ENCODE measurements at regions not wholly inside any gene's neighbourhood (a gene's known extent, or its start where the extent isn't known, plus 50 kb on each side); places are given as distances from the start of the nearest gene placed in this dataset.
"Not testable (repeated sequence)": the region's sequence is repeated elsewhere in the genome, so short reads cannot be mapped to it uniquely, and the experiment has no call there.

DNA sequence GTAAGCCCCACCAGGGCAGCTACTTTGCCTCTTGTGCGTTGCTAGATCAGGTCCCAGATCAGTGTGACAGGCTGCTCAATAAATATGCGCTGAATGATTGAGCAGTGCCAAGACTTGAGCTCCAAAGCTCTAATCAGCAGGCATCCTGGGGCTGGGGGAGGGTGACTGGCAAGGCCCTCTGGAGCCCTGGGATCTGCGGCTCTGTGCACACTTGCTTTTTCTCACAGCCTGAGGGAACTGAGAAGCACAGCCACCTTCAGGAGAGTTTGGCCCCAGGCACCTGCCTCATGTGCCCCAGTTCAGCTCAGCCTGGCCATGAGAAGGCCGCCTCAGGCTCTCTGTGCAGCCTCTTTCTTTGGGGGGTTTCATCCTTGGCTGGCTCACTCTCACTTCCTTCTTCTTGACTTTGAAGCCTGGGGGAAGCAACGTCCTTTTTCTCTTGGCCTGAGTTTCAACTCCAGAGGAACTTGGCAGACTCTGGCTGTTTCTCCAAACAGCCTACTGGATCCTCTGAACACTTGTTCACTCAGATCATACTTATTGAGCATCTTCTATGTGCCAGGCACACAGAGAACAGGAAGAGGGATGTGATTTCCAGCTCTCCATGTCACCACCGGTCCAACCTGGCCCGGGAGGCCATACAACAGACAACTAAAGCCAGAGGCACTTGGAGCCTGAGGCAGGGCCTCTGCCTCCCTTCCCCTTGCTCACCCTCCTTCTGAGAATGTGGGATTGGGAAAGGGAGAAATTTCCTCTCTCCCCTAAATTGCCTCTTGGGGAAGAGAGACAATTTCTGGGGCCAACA, 114.0 kb downstream of the VEGFA start:
- WGBS = 78% methylated on average over 7 of the region's 7 CpGs
- Histone ChIP-seq H3K4me1 (ENCODE audit: control insufficient read depth in 2 of 2, insufficient read depth in 2 of 2, low read length in 2 of 2) (peaks cover 0 to 22% of the 10 kb centered on the region in 2 donors), H3K9me3 (ENCODE audit: control insufficient read depth in 2 of 2, insufficient read depth in 1 of 2, low read length in 1 of 2) (no peaks in the 10 kb centered on the region), H3K4me3 (ENCODE audit: low read length in 2 of 2) (no peak overlapping the region), H3K27ac (ENCODE audit: low read depth in 1 of 2, low read length in 1 of 2) (no peak overlapping the region), H3K36me3 (ENCODE audit: control insufficient read depth in 2 of 2, insufficient read depth in 2 of 2, low read length in 1 of 2) (no peaks in the 10 kb centered on the region), H3K27me3 (ENCODE audit: control insufficient read depth in 2 of 2, insufficient read depth in 1 of 2, low read length in 1 of 2) (no peaks in the 10 kb centered on the region)
- DNase-seq (ENCODE audit: low read depth in 6 of 9, low spot score in 9 of 9) = peak in 2 of 9 donors; percentile 7 to 30

DNA sequence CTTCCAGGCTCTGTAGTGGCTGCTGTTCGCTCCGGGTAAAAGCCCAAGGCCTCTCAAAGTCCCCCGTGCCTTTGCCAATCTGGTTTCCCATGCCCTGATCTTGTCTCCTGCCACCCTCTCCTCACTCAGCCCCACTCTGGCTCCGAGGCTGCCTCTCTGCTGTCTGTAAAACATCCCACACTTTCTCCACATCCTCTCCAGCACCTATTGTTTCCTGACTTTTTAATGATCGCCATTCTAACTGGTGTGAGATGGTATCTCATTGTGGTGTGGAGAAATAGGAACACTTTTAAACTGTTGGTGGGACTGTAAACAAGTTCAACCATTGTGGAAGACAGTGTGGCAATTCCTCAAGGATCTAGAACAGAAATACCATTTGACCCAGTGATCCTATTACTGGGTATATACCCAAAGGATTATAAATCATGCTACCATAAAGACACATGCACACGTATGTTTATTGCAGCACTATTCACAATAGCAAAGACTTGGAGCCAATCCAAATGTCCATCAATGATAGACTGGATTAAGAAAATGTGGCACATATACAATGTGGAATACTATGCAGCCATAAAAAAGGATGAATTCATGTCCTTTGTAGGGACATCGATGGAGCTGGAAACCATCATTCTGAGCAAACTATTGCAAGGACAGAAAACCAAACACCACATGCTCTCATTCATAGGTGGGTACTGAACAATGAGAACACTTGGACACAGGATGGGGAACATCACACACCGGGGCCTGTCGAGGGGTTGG, 112.9 kb downstream of the VEGFA start:
- H3K27me3 ChIP-seq (ENCODE audit: control insufficient read depth in 2 of 2, insufficient read depth in 1 of 2, low read length in 1 of 2); H3K9me3 ChIP-seq (ENCODE audit: control insufficient read depth in 2 of 2, insufficient read depth in 1 of 2, low read length in 1 of 2); H3K4me3 ChIP-seq (ENCODE audit: low read length in 2 of 2); H3K27ac ChIP-seq (ENCODE audit: low read depth in 1 of 2, low read length in 1 of 2); DNase-seq (ENCODE audit: low read depth in 6 of 9, low spot score in 9 of 9); H3K36me3 ChIP-seq (ENCODE audit: control insufficient read depth in 2 of 2, insufficient read depth in 2 of 2, low read length in 1 of 2): not testable (repeated sequence)
- 96% methylated on average over 9 of the region's 9 CpGs for WGBS
- H3K4me1 ChIP-seq (ENCODE audit: control insufficient read depth in 2 of 2, insufficient read depth in 2 of 2, low read length in 2 of 2) = peaks cover 0 to 22% of the 10 kb centered on the region in 2 donors

DNA sequence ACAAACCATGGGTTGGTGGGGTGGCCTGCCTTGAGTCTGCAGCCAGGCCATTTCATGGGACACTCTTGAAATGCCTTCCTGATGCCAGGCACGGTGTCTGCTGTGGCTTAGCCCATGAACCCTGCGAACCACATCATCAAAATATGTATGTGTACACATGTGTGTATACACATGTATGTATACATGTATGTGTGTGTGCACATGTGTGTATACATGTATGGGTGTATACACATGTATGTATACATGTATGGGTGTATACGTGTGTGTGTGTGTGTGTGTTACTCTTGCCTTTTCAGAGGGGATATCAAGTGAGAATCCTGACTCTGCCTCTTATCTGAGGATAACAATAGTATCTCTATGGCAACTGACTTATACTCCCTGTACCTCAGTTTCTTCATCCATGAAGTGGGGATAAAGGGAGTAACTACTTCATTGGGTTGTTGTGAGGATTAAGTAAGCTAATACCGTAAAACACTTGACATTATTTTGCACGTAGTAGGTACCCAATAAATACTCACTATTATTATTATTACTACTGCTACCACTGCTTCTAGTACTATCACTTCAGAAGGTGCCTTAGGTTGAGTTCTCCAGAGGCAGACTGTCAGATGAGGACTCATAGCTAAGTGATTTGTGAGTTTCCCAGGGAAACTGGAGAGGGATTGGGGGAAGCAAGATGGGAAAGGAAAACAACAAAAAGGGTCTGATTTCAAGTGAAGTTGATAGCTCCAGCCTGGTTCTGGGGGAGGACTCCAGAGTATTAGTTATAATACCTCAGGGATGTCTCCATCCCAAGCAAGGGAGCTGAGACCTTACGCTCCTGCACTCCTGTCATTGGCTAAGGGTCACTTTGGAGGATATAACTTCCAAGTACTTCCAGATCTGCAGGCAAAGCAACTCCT, 110.5 kb downstream of the VEGFA start:
- Histone ChIP-seq H3K4me1 (ENCODE audit: control insufficient read depth in 2 of 2, insufficient read depth in 2 of 2, low read length in 2 of 2) (peaks cover 0 to 17% of the 10 kb centered on the region in 2 donors), H3K9me3 (ENCODE audit: control insufficient read depth in 2 of 2, insufficient read depth in 1 of 2, low read length in 1 of 2) (no peaks in the 10 kb centered on the region), H3K27me3 (ENCODE audit: control insufficient read depth in 2 of 2, insufficient read depth in 1 of 2, low read length in 1 of 2) (no peaks in the 10 kb centered on the region), H3K36me3 (ENCODE audit: control insufficient read depth in 2 of 2, insufficient read depth in 2 of 2, low read length in 1 of 2) (no peaks in the 10 kb centered on the region), H3K4me3 (ENCODE audit: low read length in 2 of 2) (no peak overlapping the region), H3K27ac (ENCODE audit: low read depth in 1 of 2, low read length in 1 of 2) (no peak overlapping the region)
- WGBS = 84% methylated on average over 6 of the region's 6 CpGs
- no peak for DNase-seq (ENCODE audit: low read depth in 6 of 9, low spot score in 9 of 9)

DNA sequence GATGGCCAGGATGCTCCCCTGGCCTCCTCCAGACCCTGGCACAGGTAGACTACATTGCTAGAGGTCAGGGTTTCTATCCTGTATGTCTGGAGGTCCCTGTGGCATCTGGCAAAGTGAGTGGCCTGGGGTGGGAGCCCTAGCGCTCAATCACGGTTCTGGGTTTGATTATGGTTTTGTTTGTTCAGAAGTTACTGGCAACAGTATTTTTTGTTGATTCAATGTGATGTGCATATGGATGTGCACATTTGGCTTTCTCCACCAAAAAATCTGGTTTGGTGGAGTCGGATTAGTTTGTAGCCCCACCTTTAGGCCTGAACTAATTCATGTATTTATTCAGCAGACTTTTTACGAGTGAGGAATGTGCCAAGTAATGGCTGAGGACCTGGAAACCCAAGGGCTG, 109.7 kb downstream of the VEGFA start:
- 96% methylated on average over 4 of the region's 4 CpGs for WGBS
- Histone ChIP-seq H3K9me3 (ENCODE audit: control insufficient read depth in 2 of 2, insufficient read depth in 1 of 2, low read length in 1 of 2) (no peaks in the 10 kb centered on the region), H3K27ac (ENCODE audit: low read depth in 1 of 2, low read length in 1 of 2) (no peak overlapping the region), H3K4me3 (ENCODE audit: low read length in 2 of 2) (no peak overlapping the region), H3K27me3 (ENCODE audit: control insufficient read depth in 2 of 2, insufficient read depth in 1 of 2, low read length in 1 of 2) (no peaks in the 10 kb centered on the region), H3K36me3 (ENCODE audit: control insufficient read depth in 2 of 2, insufficient read depth in 2 of 2, low read length in 1 of 2) (no peaks in the 10 kb centered on the region), H3K4me1 (ENCODE audit: control insufficient read depth in 2 of 2, insufficient read depth in 2 of 2, low read length in 2 of 2) (peaks cover 0 to 11% of the 10 kb centered on the region in 2 donors)
- no peak for DNase-seq (ENCODE audit: low read depth in 6 of 9, low spot score in 9 of 9)

DNA sequence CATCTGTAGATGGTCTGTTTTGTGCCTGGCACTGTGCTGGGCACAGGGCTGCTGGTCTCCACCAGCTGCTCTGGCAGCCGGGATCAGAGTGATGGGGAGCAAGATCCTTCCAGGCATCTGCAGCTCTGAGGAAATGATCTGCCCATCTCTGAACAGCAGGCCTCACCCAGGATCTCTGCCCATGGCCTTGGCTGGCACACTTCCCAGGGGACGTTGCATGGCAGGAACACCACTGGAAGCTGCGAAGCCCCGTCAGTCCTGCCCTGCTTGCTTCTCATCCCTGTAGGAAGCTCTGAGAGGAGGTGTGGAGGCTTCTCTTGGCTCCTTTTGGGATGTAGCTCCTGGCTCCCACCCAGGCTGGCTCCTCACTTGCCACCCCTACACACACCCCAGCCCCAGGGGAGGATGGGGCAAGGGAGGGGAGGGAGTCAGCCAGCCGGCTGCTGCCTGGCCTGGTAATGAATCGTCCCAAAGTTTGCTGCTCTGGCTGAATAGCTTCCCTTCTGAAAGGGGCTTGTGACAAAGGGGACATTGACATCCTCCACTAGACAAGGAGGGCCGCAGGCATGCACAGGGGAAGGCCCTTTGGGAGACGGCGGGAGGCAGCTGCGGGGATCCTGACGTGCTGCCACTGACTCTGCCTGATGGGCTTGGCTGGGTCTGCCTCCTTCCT, 108.9 kb downstream of the VEGFA start:
- no peak overlapping the region for H3K4me3 ChIP-seq (ENCODE audit: low read length in 2 of 2)
- H3K4me1 ChIP-seq (ENCODE audit: control insufficient read depth in 2 of 2, insufficient read depth in 2 of 2, low read length in 2 of 2) = peaks cover 0 to 4% of the 10 kb centered on the region in 2 donors
- H3K27me3 ChIP-seq (ENCODE audit: control insufficient read depth in 2 of 2, insufficient read depth in 1 of 2, low read length in 1 of 2) = no peaks in the 10 kb centered on the region
- no peaks in the 10 kb centered on the region for H3K36me3 ChIP-seq (ENCODE audit: control insufficient read depth in 2 of 2, insufficient read depth in 2 of 2, low read length in 1 of 2)
- WGBS = 95% methylated on average over 11 of the region's 11 CpGs
- no peaks in the 10 kb centered on the region for H3K9me3 ChIP-seq (ENCODE audit: control insufficient read depth in 2 of 2, insufficient read depth in 1 of 2, low read length in 1 of 2)
- DNase-seq (ENCODE audit: low read depth in 6 of 9, low spot score in 9 of 9) = no peak
- H3K27ac ChIP-seq (ENCODE audit: low read depth in 1 of 2, low read length in 1 of 2) = no peak overlapping the region

DNA sequence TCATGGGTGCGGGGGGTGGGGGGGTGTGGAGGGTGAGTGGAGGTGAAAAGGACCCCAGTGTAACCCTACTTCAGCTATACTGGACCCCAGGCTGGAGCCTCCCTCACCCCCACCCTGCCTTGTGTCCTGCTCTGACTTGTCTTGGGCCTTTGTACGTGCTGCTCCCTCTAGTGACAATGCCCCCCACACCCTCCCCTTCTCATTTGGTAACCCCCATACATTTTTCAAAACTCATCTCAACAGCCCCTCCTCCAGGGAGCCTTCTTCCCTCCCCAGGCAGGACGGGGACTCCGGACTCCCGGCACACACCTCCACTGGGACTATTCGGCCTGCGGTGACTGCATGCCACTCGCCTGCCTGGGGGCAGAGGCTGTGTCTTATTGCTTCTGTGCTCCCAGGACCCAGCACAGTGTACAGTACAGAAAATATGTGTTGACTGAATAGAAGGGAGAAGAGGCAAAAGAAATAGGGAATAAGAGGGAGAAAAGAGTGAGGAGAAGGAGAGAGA, 108.2 kb downstream of the VEGFA start:
- Histone ChIP-seq H3K9me3 (ENCODE audit: control insufficient read depth in 2 of 2, insufficient read depth in 1 of 2, low read length in 1 of 2) (no peaks in the 10 kb centered on the region), H3K27me3 (ENCODE audit: control insufficient read depth in 2 of 2, insufficient read depth in 1 of 2, low read length in 1 of 2) (no peaks in the 10 kb centered on the region), H3K36me3 (ENCODE audit: control insufficient read depth in 2 of 2, insufficient read depth in 2 of 2, low read length in 1 of 2) (no peaks in the 10 kb centered on the region), H3K4me1 (ENCODE audit: control insufficient read depth in 2 of 2, insufficient read depth in 2 of 2, low read length in 2 of 2) (no peaks in the 10 kb centered on the region), H3K27ac (ENCODE audit: low read depth in 1 of 2, low read length in 1 of 2) (no peak overlapping the region), H3K4me3 (ENCODE audit: low read length in 2 of 2) (no peak overlapping the region)
- 96% methylated on average over 8 of the region's 8 CpGs for WGBS
- no peak for DNase-seq (ENCODE audit: low read depth in 6 of 9, low spot score in 9 of 9)

DNA sequence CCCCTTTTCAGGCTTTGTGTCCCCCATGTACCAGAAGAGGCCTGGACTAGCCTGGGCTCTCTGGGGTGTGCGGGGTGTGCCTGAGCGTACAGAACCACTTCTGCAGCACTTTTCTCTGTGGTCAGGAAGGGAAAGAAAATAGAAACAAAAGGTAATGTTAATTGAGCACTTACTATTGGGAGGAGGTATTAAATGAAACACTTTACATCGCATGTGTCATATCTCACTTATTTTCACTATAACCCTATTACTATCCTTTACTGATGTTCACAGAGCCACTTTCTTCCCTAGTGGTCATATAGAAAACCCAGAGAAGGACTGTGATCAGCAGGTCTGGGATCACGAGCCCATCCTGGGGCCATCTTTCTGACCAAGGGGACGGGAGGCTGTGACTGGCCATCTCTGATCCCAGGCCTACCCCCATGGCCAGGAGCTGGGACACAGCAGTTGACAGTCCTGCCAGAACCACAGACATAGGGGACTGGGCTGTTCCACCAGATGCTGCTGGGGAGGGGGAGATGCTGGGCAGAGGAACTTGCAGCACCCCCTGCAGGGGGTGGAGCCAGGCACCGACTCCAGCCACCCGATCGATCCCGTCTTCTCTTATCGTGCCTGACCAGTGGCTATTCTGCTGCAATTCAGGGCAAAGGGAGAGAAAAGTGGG, 107.6 kb downstream of the VEGFA start:
- Histone ChIP-seq H3K27me3 (ENCODE audit: control insufficient read depth in 2 of 2, insufficient read depth in 1 of 2, low read length in 1 of 2) (no peaks in the 10 kb centered on the region), H3K27ac (ENCODE audit: low read depth in 1 of 2, low read length in 1 of 2) (no peak overlapping the region), H3K4me1 (ENCODE audit: control insufficient read depth in 2 of 2, insufficient read depth in 2 of 2, low read length in 2 of 2) (no peaks in the 10 kb centered on the region), H3K4me3 (ENCODE audit: low read length in 2 of 2) (no peak overlapping the region), H3K36me3 (ENCODE audit: control insufficient read depth in 2 of 2, insufficient read depth in 2 of 2, low read length in 1 of 2) (no peaks in the 10 kb centered on the region), H3K9me3 (ENCODE audit: control insufficient read depth in 2 of 2, insufficient read depth in 1 of 2, low read length in 1 of 2) (no peaks in the 10 kb centered on the region)
- DNase-seq (ENCODE audit: low read depth in 6 of 9, low spot score in 9 of 9) = no peak
- WGBS = 95% methylated on average over 10 of the region's 10 CpGs

DNA sequence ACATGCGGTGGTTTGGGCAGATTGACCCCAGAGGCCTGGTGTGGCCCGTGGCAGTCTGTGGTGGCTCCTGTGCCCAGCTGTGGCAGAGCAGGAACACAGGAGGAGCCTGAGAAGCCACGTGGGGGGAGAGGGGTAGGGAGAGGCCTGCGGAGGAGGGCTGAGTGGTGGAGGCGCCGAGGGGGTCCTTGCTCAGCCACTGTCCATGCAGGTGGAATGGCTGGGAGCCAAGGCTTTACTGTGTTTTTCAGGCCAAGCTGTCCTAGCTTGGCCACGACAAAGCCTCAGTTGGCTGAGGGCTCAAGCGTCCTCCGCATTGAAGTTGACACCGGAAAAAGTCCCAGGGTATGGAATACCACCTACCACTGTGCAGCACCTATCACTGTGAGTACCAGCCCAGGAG, 107.0 kb downstream of the VEGFA start:
- Histone ChIP-seq H3K9me3 (ENCODE audit: control insufficient read depth in 2 of 2, insufficient read depth in 1 of 2, low read length in 1 of 2) (no peaks in the 10 kb centered on the region), H3K4me1 (ENCODE audit: control insufficient read depth in 2 of 2, insufficient read depth in 2 of 2, low read length in 2 of 2) (no peaks in the 10 kb centered on the region), H3K27ac (ENCODE audit: low read depth in 1 of 2, low read length in 1 of 2) (no peak overlapping the region), H3K27me3 (ENCODE audit: control insufficient read depth in 2 of 2, insufficient read depth in 1 of 2, low read length in 1 of 2) (no peaks in the 10 kb centered on the region), H3K36me3 (ENCODE audit: control insufficient read depth in 2 of 2, insufficient read depth in 2 of 2, low read length in 1 of 2) (no peaks in the 10 kb centered on the region), H3K4me3 (ENCODE audit: low read length in 2 of 2) (no peak overlapping the region)
- no peak for DNase-seq (ENCODE audit: low read depth in 6 of 9, low spot score in 9 of 9)
- WGBS = 92% methylated on average over 10 of the region's 10 CpGs

Data from thymus (tissue), 11 donors.